ENCODE measurements at regions not wholly inside any gene's neighbourhood (a gene's known extent, or its start where the extent isn't known, plus 50 kb on each side); places are given as distances from the start of the nearest gene placed in this dataset.
"Not testable (repeated sequence)": the region's sequence is repeated elsewhere in the genome, so short reads cannot be mapped to it uniquely, and the experiment has no call there.

GRCh38 chr3:86837871-86838270 lies 153.1 kb downstream of the VGLL3 start:
- Histone ChIP-seq H3K4me3 (ENCODE audit: low read length) (no peak overlapping the region), H3K27me3 (ENCODE audit: control insufficient read depth, insufficient read depth, low read length) (no peaks in the 10 kb centered on the region), H3K27ac (ENCODE audit: low read length) (no peak overlapping the region), H3K4me1 (ENCODE audit: control insufficient read depth, insufficient read depth, low read length) (no peaks in the 10 kb centered on the region), H3K36me3 (ENCODE audit: control insufficient read depth, insufficient read depth, low read length) (no peaks in the 10 kb centered on the region), H3K9me3 (ENCODE audit: control insufficient read depth, insufficient read depth, low read length) (no peaks in the 10 kb centered on the region)
- no peak for DNase-seq (ENCODE audit: low read depth, low spot score)
- no CpG with 5 or more reads among the region's 1 CpG for WGBS (ENCODE audit: insufficient coverage, insufficient read length)

- no peaks in the 10 kb centered on the region for H3K27me3 ChIP-seq (ENCODE audit: control insufficient read depth, insufficient read depth, low read length)
- H3K36me3 ChIP-seq (ENCODE audit: control insufficient read depth, insufficient read depth, low read length) = no peaks in the 10 kb centered on the region
- H3K27ac ChIP-seq (ENCODE audit: low read length) = no peak overlapping the region
- H3K9me3 ChIP-seq (ENCODE audit: control insufficient read depth, insufficient read depth, low read length) = no peaks in the 10 kb centered on the region
- no peaks in the 10 kb centered on the region; the same call in 1 of the 2 replicates for H3K4me1 ChIP-seq (ENCODE audit: control insufficient read depth, insufficient read depth, low read length)
- no peak for DNase-seq (ENCODE audit: low read depth, low spot score)
- no CpG with 5 or more reads among the region's 1 CpG for WGBS (ENCODE audit: insufficient coverage, insufficient read length)
- no peak overlapping the region for H3K4me3 ChIP-seq (ENCODE audit: low read length)
These were observed 160.4 kb downstream of the VGLL3 start for GRCh38 chr3:86830566-86830965.

DNA sequence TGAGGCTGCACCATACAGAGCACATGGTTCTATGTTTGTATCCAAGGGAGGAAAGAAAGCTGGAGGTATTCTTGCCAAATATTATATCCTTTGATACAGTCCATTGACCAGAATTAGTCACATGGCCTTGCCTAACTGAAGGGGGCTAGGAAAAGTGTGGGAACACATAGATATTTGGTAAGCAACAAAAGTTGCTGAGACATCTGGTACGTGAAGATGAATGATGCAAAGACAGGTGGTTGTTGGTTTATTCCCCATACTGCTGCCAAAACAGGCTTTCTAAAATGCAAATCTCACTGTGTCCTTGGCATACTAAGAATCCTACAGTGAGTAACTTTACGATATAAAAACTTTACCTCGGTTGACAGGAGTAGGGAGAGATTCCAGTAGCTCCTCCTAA lies 162.2 kb downstream of the VGLL3 start:
- no peak overlapping the region for H3K4me3 ChIP-seq (ENCODE audit: low read length)
- no peaks in the 10 kb centered on the region for H3K27me3 ChIP-seq (ENCODE audit: control insufficient read depth, insufficient read depth, low read length)
- no CpG with 5 or more reads among the region's 3 CpGs for WGBS (ENCODE audit: insufficient coverage, insufficient read length)
- H3K27ac ChIP-seq (ENCODE audit: low read length) = no peak overlapping the region
- no peaks in the 10 kb centered on the region for H3K36me3 ChIP-seq (ENCODE audit: control insufficient read depth, insufficient read depth, low read length)
- no peaks in the 10 kb centered on the region for H3K9me3 ChIP-seq (ENCODE audit: control insufficient read depth, insufficient read depth, low read length)
- no peaks in the 10 kb centered on the region; the same call in 1 of the 2 replicates for H3K4me1 ChIP-seq (ENCODE audit: control insufficient read depth, insufficient read depth, low read length)
- DNase-seq (ENCODE audit: low read depth, low spot score) = no peak

DNA sequence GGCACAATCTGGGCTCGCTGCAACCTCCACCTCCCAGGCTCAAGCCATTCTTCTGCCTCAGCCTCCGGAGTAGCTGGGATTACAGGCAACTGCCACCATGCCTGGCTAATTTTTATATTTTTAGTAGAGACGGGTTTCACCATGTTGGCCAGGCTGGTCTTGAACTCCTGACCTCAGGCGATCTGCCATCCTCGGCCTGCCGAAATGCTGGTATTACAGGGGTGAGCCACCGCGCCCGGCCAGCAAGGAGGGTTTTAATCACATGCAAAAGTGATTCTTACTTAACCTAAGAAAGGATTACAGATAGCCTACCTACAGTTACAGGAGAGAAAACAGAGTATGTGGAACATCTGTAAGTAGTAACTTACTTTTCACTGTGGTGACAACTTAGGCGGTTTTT lies 163.4 kb downstream of the VGLL3 start:
- not testable (repeated sequence) for H3K4me3 ChIP-seq (ENCODE audit: low read length); DNase-seq (ENCODE audit: low read depth, low spot score); H3K9me3 ChIP-seq (ENCODE audit: control insufficient read depth, insufficient read depth, low read length); H3K4me1 ChIP-seq (ENCODE audit: control insufficient read depth, insufficient read depth, low read length); H3K36me3 ChIP-seq (ENCODE audit: control insufficient read depth, insufficient read depth, low read length); H3K27me3 ChIP-seq (ENCODE audit: control insufficient read depth, insufficient read depth, low read length); H3K27ac ChIP-seq (ENCODE audit: low read length)
- no CpG with 5 or more reads among the region's 10 CpGs for WGBS (ENCODE audit: insufficient coverage, insufficient read length)

GRCh38 chr3:86826292-86826691 lies 164.7 kb downstream of the VGLL3 start:
- Histone ChIP-seq H3K4me1 (ENCODE audit: control insufficient read depth, insufficient read depth, low read length) (no peaks in the 10 kb centered on the region), H3K27ac (ENCODE audit: low read length) (no peak overlapping the region), H3K36me3 (ENCODE audit: control insufficient read depth, insufficient read depth, low read length) (no peaks in the 10 kb centered on the region), H3K27me3 (ENCODE audit: control insufficient read depth, insufficient read depth, low read length) (no peaks in the 10 kb centered on the region), H3K4me3 (ENCODE audit: low read length) (no peak overlapping the region), H3K9me3 (ENCODE audit: control insufficient read depth, insufficient read depth, low read length) (no peaks in the 10 kb centered on the region)
- no peak for DNase-seq (ENCODE audit: low read depth, low spot score)
- WGBS (ENCODE audit: insufficient coverage, insufficient read length) = no CpG with 5 or more reads among the region's 4 CpGs

DNA sequence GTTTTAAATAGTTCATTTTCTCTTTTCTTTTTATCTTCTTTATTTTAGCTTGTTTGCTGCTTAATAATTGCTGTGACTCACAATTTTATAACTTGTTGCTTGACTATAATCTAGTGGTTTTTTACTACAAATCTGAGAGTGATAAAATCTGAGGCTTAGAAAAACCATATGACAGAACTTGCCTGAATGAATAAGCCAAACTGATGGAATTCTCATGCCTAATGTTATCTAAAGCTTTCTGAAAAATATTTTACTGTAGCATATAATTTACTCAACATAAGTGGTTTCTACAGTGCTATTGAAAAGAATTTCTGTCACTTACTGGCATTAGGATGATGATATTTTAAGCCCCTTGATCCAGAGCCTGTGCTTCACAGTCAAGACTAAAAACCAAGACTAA lies 175.1 kb downstream of the VGLL3 start:
- no peak overlapping the region for H3K27ac ChIP-seq (ENCODE audit: low read length)
- H3K9me3 ChIP-seq (ENCODE audit: control insufficient read depth, insufficient read depth, low read length) = no peaks in the 10 kb centered on the region
- DNase-seq (ENCODE audit: low read depth, low spot score) = no peak
- no peak overlapping the region for H3K4me3 ChIP-seq (ENCODE audit: low read length)
- no peaks in the 10 kb centered on the region for H3K27me3 ChIP-seq (ENCODE audit: control insufficient read depth, insufficient read depth, low read length)
- H3K4me1 ChIP-seq (ENCODE audit: control insufficient read depth, insufficient read depth, low read length) = peaks cover 3% of the 10 kb centered on the region; the same call in 1 of the 2 replicates
- H3K36me3 ChIP-seq (ENCODE audit: control insufficient read depth, insufficient read depth, low read length) = no peaks in the 10 kb centered on the region

GRCh38 chr3:86814918-86815655 lies 175.9 kb downstream of the VGLL3 start:
- Histone ChIP-seq H3K9me3 (ENCODE audit: control insufficient read depth, insufficient read depth, low read length) (no peaks in the 10 kb centered on the region), H3K27me3 (ENCODE audit: control insufficient read depth, insufficient read depth, low read length) (no peaks in the 10 kb centered on the region), H3K4me1 (ENCODE audit: control insufficient read depth, insufficient read depth, low read length) (peaks cover 3% of the 10 kb centered on the region; the same call in 1 of the 2 replicates), H3K27ac (ENCODE audit: low read length) (no peak overlapping the region), H3K36me3 (ENCODE audit: control insufficient read depth, insufficient read depth, low read length) (no peaks in the 10 kb centered on the region), H3K4me3 (ENCODE audit: low read length) (no peak overlapping the region)
- WGBS (ENCODE audit: insufficient coverage, insufficient read length) = no CpG with 5 or more reads among the region's 4 CpGs
- no peak for DNase-seq (ENCODE audit: low read depth, low spot score)

- DNase-seq (ENCODE audit: low read depth, low spot score) = no peak
- H3K4me3 ChIP-seq (ENCODE audit: low read length) = no peak overlapping the region
- no peaks in the 10 kb centered on the region for H3K9me3 ChIP-seq (ENCODE audit: control insufficient read depth, insufficient read depth, low read length)
- no peak overlapping the region for H3K27ac ChIP-seq (ENCODE audit: low read length)
- no CpG with 5 or more reads among the region's 4 CpGs for WGBS (ENCODE audit: insufficient coverage, insufficient read length)
- peaks cover 3% of the 10 kb centered on the region; the same call in 1 of the 2 replicates for H3K4me1 ChIP-seq (ENCODE audit: control insufficient read depth, insufficient read depth, low read length)
- H3K27me3 ChIP-seq (ENCODE audit: control insufficient read depth, insufficient read depth, low read length) = no peaks in the 10 kb centered on the region
- no peaks in the 10 kb centered on the region for H3K36me3 ChIP-seq (ENCODE audit: control insufficient read depth, insufficient read depth, low read length)
These were observed 176.6 kb downstream of the VGLL3 start for GRCh38 chr3:86814321-86814720.

GRCh38 chr3:86801921-86802320 lies 189.0 kb downstream of the VGLL3 start:
- no peak overlapping the region for H3K27ac ChIP-seq (ENCODE audit: low read length)
- H3K4me3 ChIP-seq (ENCODE audit: low read length) = no peak overlapping the region
- no peaks in the 10 kb centered on the region for H3K36me3 ChIP-seq (ENCODE audit: control insufficient read depth, insufficient read depth, low read length)
- no peaks in the 10 kb centered on the region for H3K27me3 ChIP-seq (ENCODE audit: control insufficient read depth, insufficient read depth, low read length)
- WGBS (ENCODE audit: insufficient coverage, insufficient read length) = no CpG with 5 or more reads among the region's 3 CpGs
- DNase-seq (ENCODE audit: low read depth, low spot score) = no peak
- H3K9me3 ChIP-seq (ENCODE audit: control insufficient read depth, insufficient read depth, low read length) = no peaks in the 10 kb centered on the region
- H3K4me1 ChIP-seq (ENCODE audit: control insufficient read depth, insufficient read depth, low read length) = no peaks in the 10 kb centered on the region

GRCh38 chr3:86801066-86801465 lies 189.9 kb downstream of the VGLL3 start:
- H3K27me3 ChIP-seq (ENCODE audit: control insufficient read depth, insufficient read depth, low read length) = no peaks in the 10 kb centered on the region
- H3K36me3 ChIP-seq (ENCODE audit: control insufficient read depth, insufficient read depth, low read length) = no peaks in the 10 kb centered on the region
- no peaks in the 10 kb centered on the region for H3K9me3 ChIP-seq (ENCODE audit: control insufficient read depth, insufficient read depth, low read length)
- no peak overlapping the region for H3K4me3 ChIP-seq (ENCODE audit: low read length)
- no peak for DNase-seq (ENCODE audit: low read depth, low spot score)
- whole genome bisulfite sequencing (ENCODE audit: insufficient coverage, insufficient read length) = no CpG with 5 or more reads among the region's 1 CpG
- H3K27ac ChIP-seq (ENCODE audit: low read length) = no peak overlapping the region
- H3K4me1 ChIP-seq (ENCODE audit: control insufficient read depth, insufficient read depth, low read length) = no peaks in the 10 kb centered on the region

GRCh38 chr3:86800116-86800515 lies 190.8 kb downstream of the VGLL3 start:
- no CpG with 5 or more reads among the region's 3 CpGs for WGBS (ENCODE audit: insufficient coverage, insufficient read length)
- Histone ChIP-seq H3K27ac (ENCODE audit: low read length) (no peak overlapping the region), H3K4me3 (ENCODE audit: low read length) (no peak overlapping the region), H3K27me3 (ENCODE audit: control insufficient read depth, insufficient read depth, low read length) (no peaks in the 10 kb centered on the region), H3K36me3 (ENCODE audit: control insufficient read depth, insufficient read depth, low read length) (no peaks in the 10 kb centered on the region), H3K9me3 (ENCODE audit: control insufficient read depth, insufficient read depth, low read length) (no peaks in the 10 kb centered on the region), H3K4me1 (ENCODE audit: control insufficient read depth, insufficient read depth, low read length) (no peaks in the 10 kb centered on the region)
- DNase-seq (ENCODE audit: low read depth, low spot score) = no peak
